NT2/D1 (cell line): ENCODE measurements at regions not wholly inside any gene's neighbourhood (a gene's known extent, or its start where the extent isn't known, plus 50 kb on each side); places are given as distances from the start of the nearest gene placed in this dataset.

ENCODE experiments used
- DNase-seq: peaks from one replicate; pipeline ENCODE4 v3.0.0-alpha.2; 2011; ENCODE audit warnings: low read depth, low spot score
- H3K27me3 ChIP-seq: 2 replicates; pipeline ENCODE4 v1.6.0; 2011; ENCODE audit warnings: mild to moderate bottlenecking; ENCODE audit not compliant: insufficient read length, insufficient read depth
- H3K36me3 ChIP-seq: 2 replicates; pipeline ENCODE4 v1.6.1; 2011; ENCODE audit warnings: mild to moderate bottlenecking, low read length, mixed read lengths; ENCODE audit not compliant: insufficient read depth, insufficient read length
- H3K4me1 ChIP-seq: 2 replicates; pipeline ENCODE4 v1.5.1; 2011; ENCODE audit not compliant: insufficient read depth, insufficient read length
- H3K4me3 ChIP-seq: 2 replicates; pipeline ENCODE4 v1.5.1; 2011; ENCODE audit warnings: low read depth; ENCODE audit not compliant: insufficient read length
- H3K9ac ChIP-seq: 2 replicates; pipeline ENCODE4 v1.6.0; 2011; ENCODE audit warnings: low read depth; ENCODE audit not compliant: insufficient read length
- H3K9me3 ChIP-seq: 2 replicates; pipeline ENCODE4 v1.5.1; 2011; ENCODE audit warnings: mild to moderate bottlenecking, low read length; ENCODE audit not compliant: insufficient read depth
- SUZ12 ChIP-seq: IDR thresholded peaks from 2 replicates; pipeline ENCODE4 v1.6.1; 2011; ENCODE audit not compliant: insufficient read length, insufficient read depth; ENCODE audit errors: extremely low read depth
- YY1 ChIP-seq: IDR thresholded peaks from 2 replicates; pipeline ENCODE4 v1.6.1; 2011; ENCODE audit not compliant: insufficient read length, insufficient read depth
- ZNF274 ChIP-seq: IDR thresholded peaks from 2 replicates; pipeline ENCODE4 v1.6.1; 2011; ENCODE audit warnings: mild to moderate bottlenecking, low read depth, low read length

- Histone ChIP-seq H3K27me3 (no peaks in the 10 kb centered on the region), H3K9ac (no peak overlapping the region), H3K9me3 (peaks cover 7% of the 10 kb centered on the region; the same call in 1 of the 2 replicates), H3K4me1 (no peaks in the 10 kb centered on the region), H3K4me3 (no peak overlapping the region), H3K36me3 (no peaks in the 10 kb centered on the region)
- TF ChIP-seq SUZ12, result no peak
- TF ChIP-seq YY1, result no peak
- TF ChIP-seq ZNF274, result no peak
- no peak for DNase-seq
These were observed 180.6 kb downstream of the MREG start for GRCh38 chr2:215832791-215833190.

- no peak for DNase-seq
- Histone ChIP-seq H3K4me1 (no peaks in the 10 kb centered on the region), H3K36me3 (no peaks in the 10 kb centered on the region), H3K27me3 (no peaks in the 10 kb centered on the region), H3K4me3 (no peak overlapping the region), H3K9me3 (peaks cover 7% of the 10 kb centered on the region; the same call in 1 of the 2 replicates), H3K9ac (no peak overlapping the region)
- TF ChIP-seq ZNF274, result no peak
- TF ChIP-seq YY1, result no peak
- TF ChIP-seq SUZ12, result no peak
These were observed 181.9 kb downstream of the MREG start for GRCh38 chr2:215831296-215831913.

GRCh38 chr2:215830304-215830703, 183.0 kb downstream of the MREG start:
- H3K9me3 ChIP-seq, result peaks cover 7% of the 10 kb centered on the region; the same call in 1 of the 2 replicates
- H3K4me3 ChIP-seq, result no peak overlapping the region
- H3K4me1 ChIP-seq, result no peaks in the 10 kb centered on the region
- no peak overlapping the region for H3K9ac ChIP-seq
- no peaks in the 10 kb centered on the region for H3K27me3 ChIP-seq
- no peaks in the 10 kb centered on the region for H3K36me3 ChIP-seq
- no peak for TF ChIP-seq ZNF274
- TF ChIP-seq SUZ12, result no peak
- TF ChIP-seq YY1, result no peak
- DNase-seq, result no peak

DNA sequence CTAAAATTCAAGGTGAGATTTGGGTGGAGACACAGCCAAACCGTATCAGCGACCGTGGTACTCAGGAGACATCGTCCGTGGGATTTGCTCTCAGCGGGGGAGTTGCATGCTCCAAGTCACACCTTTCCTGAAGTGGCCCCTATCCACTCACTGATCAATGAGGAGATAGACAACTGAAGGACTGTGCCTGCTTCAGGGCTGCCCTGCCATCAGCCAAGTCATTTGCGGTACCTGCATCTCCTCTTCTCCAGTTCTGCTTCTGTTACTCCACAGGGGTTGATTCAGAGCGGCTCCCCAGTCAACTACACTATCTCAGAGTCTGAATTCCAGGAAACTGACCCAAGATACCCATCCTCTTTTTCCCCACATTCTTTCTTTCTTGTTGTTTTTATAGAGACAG, 184.1 kb downstream of the MREG start:
- Histone ChIP-seq H3K27me3 (no peaks in the 10 kb centered on the region), H3K9me3 (peaks cover 7% of the 10 kb centered on the region; the same call in 1 of the 2 replicates), H3K4me1 (no peaks in the 10 kb centered on the region), H3K9ac (no peak overlapping the region), H3K36me3 (no peaks in the 10 kb centered on the region), H3K4me3 (no peak overlapping the region)
- TF ChIP-seq SUZ12 (no peak), YY1 (no peak), ZNF274 (no peak)
- no peak for DNase-seq

DNA sequence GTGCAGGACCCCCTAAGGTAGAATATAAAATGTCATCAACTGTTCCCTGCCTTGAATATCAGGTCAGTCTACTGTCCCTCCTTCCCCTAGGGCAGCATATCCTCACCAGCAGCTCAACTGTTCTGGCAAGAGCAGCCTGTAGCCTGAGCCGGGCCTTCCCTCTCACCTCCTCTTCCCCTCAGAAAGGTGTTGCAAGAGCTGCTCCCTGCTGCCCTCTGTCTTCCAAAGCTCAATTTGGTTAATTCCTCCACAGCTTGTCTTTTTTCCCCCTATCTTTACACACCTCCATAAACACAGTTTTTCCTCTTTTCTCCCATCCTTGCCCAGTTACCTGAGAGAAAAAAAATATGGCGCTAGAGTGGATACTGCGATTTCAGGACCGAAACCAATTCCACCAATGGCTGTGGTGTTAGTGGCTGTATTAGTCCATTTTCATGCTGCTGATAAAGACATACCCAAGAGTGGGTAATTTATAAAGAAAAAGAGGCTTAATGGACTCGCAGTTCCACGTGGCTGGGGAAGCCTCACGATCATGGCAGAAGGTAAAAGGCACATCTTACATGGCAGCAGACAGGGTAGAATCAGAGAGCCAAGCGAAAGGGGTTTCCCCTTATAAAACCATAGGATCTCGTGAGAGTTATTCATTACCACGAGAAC, 184.7 kb downstream of the MREG start:
- no peaks in the 10 kb centered on the region for H3K27me3 ChIP-seq
- H3K4me1 ChIP-seq, result no peaks in the 10 kb centered on the region
- TF ChIP-seq SUZ12, result no peak
- no peak for TF ChIP-seq YY1
- no peak for TF ChIP-seq ZNF274
- no peak overlapping the region for H3K4me3 ChIP-seq
- no peaks in the 10 kb centered on the region for H3K36me3 ChIP-seq
- no peak overlapping the region for H3K9ac ChIP-seq
- DNase-seq, result peak; percentile 72
- H3K9me3 ChIP-seq, result peaks cover 7% of the 10 kb centered on the region; the same call in 1 of the 2 replicates

DNA sequence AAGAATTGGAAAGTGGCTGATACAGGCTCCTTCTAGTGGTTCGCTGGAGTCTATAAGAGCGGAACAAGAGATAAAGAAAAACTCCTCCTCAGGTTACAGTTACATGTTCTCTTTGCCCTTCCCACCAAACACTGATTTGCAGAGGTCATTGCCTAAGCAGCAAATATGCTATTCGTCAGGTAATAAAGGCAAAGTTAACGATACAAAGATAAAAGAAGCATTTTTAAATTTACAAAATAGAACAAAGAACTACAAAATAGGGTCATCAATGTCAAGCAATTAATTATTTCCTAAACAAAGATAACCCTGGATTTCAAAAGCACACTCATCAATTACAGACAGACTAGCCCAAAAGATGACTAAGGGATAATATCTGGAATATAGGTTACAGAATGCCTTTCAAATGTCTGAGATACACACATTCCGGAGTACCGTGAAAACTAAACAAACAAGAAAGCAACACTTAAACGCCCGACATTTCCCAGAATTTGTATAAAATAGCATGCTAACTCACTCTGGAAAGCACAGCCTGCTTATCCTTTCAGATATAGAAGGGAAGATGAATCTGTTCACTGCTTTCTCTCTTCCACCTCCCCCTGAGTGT, 186.4 kb downstream of the MREG start:
- Histone ChIP-seq H3K36me3 (no peaks in the 10 kb centered on the region), H3K4me1 (no peaks in the 10 kb centered on the region), H3K9me3 (peaks cover 7% of the 10 kb centered on the region; the same call in 1 of the 2 replicates), H3K4me3 (no peak overlapping the region), H3K9ac (no peak overlapping the region), H3K27me3 (no peaks in the 10 kb centered on the region)
- no peak for DNase-seq
- TF ChIP-seq SUZ12 (no peak), ZNF274 (no peak), YY1 (no peak)

GRCh38 chr2:215826376-215826775, 187.0 kb downstream of the MREG start:
- Histone ChIP-seq H3K4me3 (no peak overlapping the region), H3K9me3 (peaks cover 7% of the 10 kb centered on the region; the same call in 1 of the 2 replicates), H3K36me3 (no peaks in the 10 kb centered on the region), H3K9ac (no peak overlapping the region), H3K27me3 (no peaks in the 10 kb centered on the region), H3K4me1 (no peaks in the 10 kb centered on the region)
- DNase-seq, result no peak
- TF ChIP-seq SUZ12 (no peak), ZNF274 (no peak), YY1 (no peak)
